Neutrophil (primary cell): ENCODE measurements at regions not wholly inside any gene's neighbourhood (a gene's known extent, or its start where the extent isn't known, plus 50 kb on each side); places are given as distances from the start of the nearest gene placed in this dataset.

Experiments
- H3K27ac ChIP-seq: fragments of 200-600 bp; sonication (generic); 2 replicates; pipeline ENCODE4 v1.5.1; 2016; ENCODE audit warnings: mild to moderate bottlenecking, moderate library complexity
- H3K27me3 ChIP-seq: fragments of 200-600 bp; sonication (generic); 2 replicates; pipeline ENCODE4 v1.6.0; 2016; ENCODE audit warnings: mild to moderate bottlenecking
- H3K36me3 ChIP-seq: fragments of 200-600 bp; sonication (generic); 2 replicates; pipeline ENCODE4 v1.5.1; 2017
- H3K4me1 ChIP-seq, 2 experiments: fragments of 200-600 bp in 1 of 2; sonication (generic) in 1 of 2; 1 replicate in 1 of 2; 2 replicates in 1 of 2; pipeline versions ENCODE4 v1.5.1 to v1.6.1; 2013 to 2016; ENCODE audit warnings: low read depth in 1 of 2, low read length in 1 of 2, mild to moderate bottlenecking in 1 of 2, moderate library complexity in 1 of 2; ENCODE audit not compliant: control insufficient read depth in 1 of 2, insufficient read depth in 1 of 2
- H3K4me3 ChIP-seq, 2 experiments: fragments of 200-600 bp in 1 of 2; sonication (generic) in 1 of 2; 1 replicate in 1 of 2; 2 replicates in 1 of 2; pipeline ENCODE4 v1.5.1; 2013 to 2016; ENCODE audit warnings: low read depth in 1 of 2, low read length in 1 of 2, mild to moderate bottlenecking in 1 of 2, moderate library complexity in 1 of 2
- H3K9me3 ChIP-seq: fragments of 200-600 bp; sonication (generic); 2 replicates; pipeline ENCODE4 v1.5.1; 2016
- TF ChIP-seq, protein P1 (sequence below): fragments of 200-600 bp; sonication (generic); IDR thresholded peaks from 2 replicates; pipeline ENCODE4 v1.5.1; 2016; ENCODE audit warnings: antibody characterized with exemption

- Histone ChIP-seq H3K9me3 (no peaks in the 10 kb centered on the region), H3K4me1 (no peaks in the 10 kb centered on the region), H3K4me3 (no peak overlapping the region), H3K27ac (no peak overlapping the region), H3K27me3 (no peaks in the 10 kb centered on the region), H3K36me3 (no peaks in the 10 kb centered on the region)
- TF ChIP-seq, protein P1, sequence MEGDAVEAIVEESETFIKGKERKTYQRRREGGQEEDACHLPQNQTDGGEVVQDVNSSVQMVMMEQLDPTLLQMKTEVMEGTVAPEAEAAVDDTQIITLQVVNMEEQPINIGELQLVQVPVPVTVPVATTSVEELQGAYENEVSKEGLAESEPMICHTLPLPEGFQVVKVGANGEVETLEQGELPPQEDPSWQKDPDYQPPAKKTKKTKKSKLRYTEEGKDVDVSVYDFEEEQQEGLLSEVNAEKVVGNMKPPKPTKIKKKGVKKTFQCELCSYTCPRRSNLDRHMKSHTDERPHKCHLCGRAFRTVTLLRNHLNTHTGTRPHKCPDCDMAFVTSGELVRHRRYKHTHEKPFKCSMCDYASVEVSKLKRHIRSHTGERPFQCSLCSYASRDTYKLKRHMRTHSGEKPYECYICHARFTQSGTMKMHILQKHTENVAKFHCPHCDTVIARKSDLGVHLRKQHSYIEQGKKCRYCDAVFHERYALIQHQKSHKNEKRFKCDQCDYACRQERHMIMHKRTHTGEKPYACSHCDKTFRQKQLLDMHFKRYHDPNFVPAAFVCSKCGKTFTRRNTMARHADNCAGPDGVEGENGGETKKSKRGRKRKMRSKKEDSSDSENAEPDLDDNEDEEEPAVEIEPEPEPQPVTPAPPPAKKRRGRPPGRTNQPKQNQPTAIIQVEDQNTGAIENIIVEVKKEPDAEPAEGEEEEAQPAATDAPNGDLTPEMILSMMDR = no peak
These were observed 226.4 kb upstream of the MAF start for GRCh38 chr16:79826732-79827475.

DNA sequence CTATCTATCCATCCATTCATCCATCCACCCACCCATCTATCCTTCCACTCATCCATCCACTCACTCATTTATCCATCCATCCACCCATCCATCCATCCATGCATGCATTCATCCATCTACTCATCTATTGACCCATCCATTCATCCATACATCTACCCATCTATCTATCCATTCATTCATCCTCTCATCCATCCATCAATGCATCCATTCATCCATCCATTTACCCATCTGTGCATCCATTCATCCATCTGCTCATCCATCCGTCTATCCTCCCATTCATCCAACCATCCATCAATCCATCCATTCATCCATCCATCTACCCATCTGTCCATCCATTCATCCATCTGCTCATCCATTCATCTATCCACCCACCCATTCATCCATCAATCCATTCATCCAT, 224.5 kb upstream of the MAF start:
- Histone ChIP-seq H3K4me1 (no peaks in the 10 kb centered on the region), H3K27me3 (no peaks in the 10 kb centered on the region), H3K36me3 (no peaks in the 10 kb centered on the region), H3K27ac (no peak overlapping the region), H3K9me3 (no peaks in the 10 kb centered on the region), H3K4me3 (no peak overlapping the region)
- TF ChIP-seq, protein P1 = no peak

DNA sequence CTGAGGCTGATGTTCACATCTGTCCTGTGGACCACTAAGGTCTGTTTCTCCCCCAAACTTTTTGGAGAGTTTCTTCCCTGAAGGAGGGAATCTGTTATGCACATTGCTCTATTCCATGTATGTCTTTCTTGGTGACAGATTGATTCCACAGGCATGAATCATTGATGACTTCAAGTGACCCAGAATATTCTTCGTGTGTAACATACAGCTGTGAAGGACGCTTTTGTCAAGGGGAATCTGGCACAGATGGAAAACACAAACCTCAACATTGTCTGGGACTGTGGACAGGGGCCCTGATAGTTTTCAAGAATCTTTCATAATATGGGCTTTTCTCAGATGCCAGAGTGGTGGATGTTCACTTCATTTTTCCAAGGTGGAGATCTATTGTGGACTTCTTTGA, 223.1 kb upstream of the MAF start:
- TF ChIP-seq, protein P1 = no peak
- H3K4me1 ChIP-seq = no peaks in the 10 kb centered on the region
- H3K27me3 ChIP-seq = no peaks in the 10 kb centered on the region
- no peaks in the 10 kb centered on the region for H3K36me3 ChIP-seq
- no peak overlapping the region for H3K4me3 ChIP-seq
- H3K9me3 ChIP-seq = no peaks in the 10 kb centered on the region
- H3K27ac ChIP-seq = no peak overlapping the region

DNA sequence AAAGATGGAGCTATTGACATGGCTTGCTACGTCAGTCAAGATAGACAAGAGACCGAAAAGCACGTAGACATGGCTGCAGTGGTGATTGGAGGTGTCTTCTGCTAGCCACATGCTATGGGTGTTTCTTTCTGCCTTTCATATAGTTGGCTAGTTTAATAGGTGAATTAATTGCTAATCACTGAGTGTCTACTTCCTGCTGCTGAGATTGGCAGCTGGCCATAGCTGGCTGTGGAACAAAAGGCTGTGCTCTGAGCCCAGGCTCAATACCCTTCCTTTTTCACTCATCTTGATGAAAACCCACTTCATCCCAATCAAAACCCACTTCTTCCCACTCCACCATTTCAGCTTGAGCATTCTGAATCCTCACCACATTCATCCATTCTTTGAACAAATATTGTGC, 221.4 kb upstream of the MAF start:
- TF ChIP-seq, protein P1 = no peak
- H3K4me1 ChIP-seq = no peaks in the 10 kb centered on the region
- no peaks in the 10 kb centered on the region for H3K36me3 ChIP-seq
- no peaks in the 10 kb centered on the region for H3K27me3 ChIP-seq
- no peak overlapping the region for H3K4me3 ChIP-seq
- no peaks in the 10 kb centered on the region for H3K9me3 ChIP-seq
- H3K27ac ChIP-seq = no peak overlapping the region

DNA sequence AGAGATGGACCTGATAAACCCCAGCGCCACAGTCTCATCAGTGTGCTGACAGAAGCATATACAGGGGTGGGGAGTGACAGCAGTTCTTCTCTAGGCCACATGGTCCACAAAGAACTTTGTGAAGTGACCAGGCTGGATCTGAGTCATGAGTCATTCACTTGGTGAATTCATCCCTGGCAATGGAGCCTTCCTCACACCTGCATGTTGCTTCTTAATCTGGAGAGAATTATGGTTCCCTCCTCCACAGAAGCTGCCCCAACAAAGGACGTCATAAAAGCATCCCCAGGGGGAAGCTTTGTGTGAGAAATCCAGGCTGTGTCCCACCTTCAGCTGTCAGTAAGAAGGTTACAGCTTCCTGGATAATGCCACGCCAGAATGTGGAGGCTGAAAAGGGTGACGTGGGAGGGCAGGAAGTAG, 215.6 kb upstream of the MAF start:
- Histone ChIP-seq H3K4me1 (no peaks in the 10 kb centered on the region), H3K27ac (no peak overlapping the region), H3K9me3 (no peaks in the 10 kb centered on the region), H3K36me3 (no peaks in the 10 kb centered on the region), H3K4me3 (no peak overlapping the region), H3K27me3 (no peaks in the 10 kb centered on the region)
- TF ChIP-seq, protein P1 = no peak
